HUES48 (cell line): ENCODE measurements at regions not wholly inside any gene's neighbourhood (a gene's known extent, or its start where the extent isn't known, plus 50 kb on each side); places are given as distances from the start of the nearest gene placed in this dataset.

Experiments used
- H3K27ac ChIP-seq: one replicate; pipeline ENCODE4 v1.7.0; 2013; ENCODE audit warnings: low read depth, low read length, inconsistent platforms
- H3K27me3 ChIP-seq: 2 replicates; pipeline ENCODE4 v1.6.1; 2013; ENCODE audit warnings: mild to moderate bottlenecking, low read length; ENCODE audit not compliant: control insufficient read depth, insufficient read depth
- H3K36me3 ChIP-seq: 2 replicates; pipeline ENCODE4 v1.6.1; 2013; ENCODE audit warnings: low read length; ENCODE audit not compliant: control insufficient read depth, insufficient read depth
- H3K4me1 ChIP-seq: 2 replicates; pipeline ENCODE4 v1.6.1; 2013; ENCODE audit warnings: mild to moderate bottlenecking, low read length; ENCODE audit not compliant: control insufficient read depth, insufficient read depth
- H3K4me3 ChIP-seq: 2 replicates; pipeline ENCODE4 v1.5.1; 2013; ENCODE audit warnings: mild to moderate bottlenecking, low read depth, low read length
- H3K9ac ChIP-seq: 2 replicates; pipeline ENCODE4 v1.6.1; 2013; ENCODE audit warnings: mild to moderate bottlenecking, low read depth, low read length, moderate library complexity
- H3K9me3 ChIP-seq: 2 replicates; pipeline ENCODE4 v1.6.1; 2013; ENCODE audit warnings: low read length; ENCODE audit not compliant: control insufficient read depth, insufficient read depth

DNA sequence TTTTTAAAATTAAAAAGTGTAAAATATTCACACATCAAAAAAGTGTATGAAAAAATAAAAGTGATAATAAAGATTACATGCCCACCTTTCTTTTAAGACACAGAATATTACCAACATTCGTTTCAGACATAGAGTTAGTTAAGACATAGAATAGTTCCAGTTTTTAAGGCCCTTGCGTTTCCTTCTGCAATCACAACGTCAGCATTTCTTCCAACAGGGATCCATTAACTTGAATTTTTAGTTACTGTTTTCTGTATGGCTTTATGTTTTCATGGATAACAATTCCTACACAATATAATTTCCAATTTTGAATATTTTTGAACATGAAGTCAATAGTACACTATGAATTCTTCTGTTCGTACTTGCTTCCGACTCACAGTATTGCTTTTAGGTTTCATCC is 170.8 kb upstream of the C11orf87 start:
- Histone ChIP-seq H3K36me3 (no peaks in the 10 kb centered on the region), H3K9ac (no peak overlapping the region), H3K27ac (no peak overlapping the region), H3K9me3 (no peaks in the 10 kb centered on the region), H3K4me1 (no peaks in the 10 kb centered on the region), H3K4me3 (no peak overlapping the region), H3K27me3 (no peaks in the 10 kb centered on the region)

GRCh38 chr11:109264128-109264527 is 157.9 kb upstream of the C11orf87 start:
- Histone ChIP-seq H3K4me1 (no peaks in the 10 kb centered on the region), H3K4me3 (no peak overlapping the region), H3K9me3 (0 out of 2 replicates have a peak, but pooled peaks cover 13% of the 10 kb centered on the region), H3K36me3 (no peaks in the 10 kb centered on the region), H3K9ac (no peak overlapping the region), H3K27ac (no peak overlapping the region), H3K27me3 (no peaks in the 10 kb centered on the region)

- no peak overlapping the region for H3K4me3 ChIP-seq
- H3K9me3 ChIP-seq: 0 out of 2 replicates have a peak, but pooled peaks cover 13% of the 10 kb centered on the region
- H3K27ac ChIP-seq: no peak overlapping the region
- no peaks in the 10 kb centered on the region for H3K36me3 ChIP-seq
- no peaks in the 10 kb centered on the region for H3K4me1 ChIP-seq
- no peak overlapping the region for H3K9ac ChIP-seq
- no peaks in the 10 kb centered on the region for H3K27me3 ChIP-seq
Measured at GRCh38 chr11:109267293-109268095, 154.5 kb upstream of the C11orf87 start.

DNA sequence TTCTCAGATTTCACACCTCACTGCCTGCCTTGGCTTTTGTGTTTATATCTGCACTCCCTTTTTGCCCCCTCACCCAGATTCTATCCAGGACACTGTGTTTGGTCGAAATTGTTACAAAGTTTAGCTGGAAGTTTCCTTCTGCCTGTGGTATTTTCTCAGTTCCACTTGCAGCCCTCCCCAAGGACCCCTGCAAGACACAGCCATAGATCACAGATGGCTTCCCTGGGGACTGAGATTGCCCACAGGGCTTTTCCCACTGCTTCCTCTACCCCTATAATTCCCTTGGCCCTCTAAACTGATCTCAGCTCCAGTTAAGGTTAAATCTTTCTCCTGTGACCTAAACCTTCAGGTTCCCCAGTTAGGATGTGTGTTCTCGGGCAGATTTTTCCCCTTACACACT is 146.1 kb upstream of the C11orf87 start:
- no peaks in the 10 kb centered on the region for H3K36me3 ChIP-seq
- no peak overlapping the region for H3K9ac ChIP-seq
- no peaks in the 10 kb centered on the region for H3K9me3 ChIP-seq

GRCh38 chr11:109285465-109285864 is 136.5 kb upstream of the C11orf87 start:
- Histone ChIP-seq H3K9ac (no peak overlapping the region), H3K4me1 (no peaks in the 10 kb centered on the region), H3K27ac (no peak overlapping the region), H3K4me3 (no peak overlapping the region), H3K27me3 (no peaks in the 10 kb centered on the region), H3K9me3 (no peaks in the 10 kb centered on the region), H3K36me3 (no peaks in the 10 kb centered on the region)

More for the DNA sequence above, 146.1 kb upstream of the C11orf87 start:
- no peaks in the 10 kb centered on the region; the same call in 1 of the 2 replicates for H3K4me1 ChIP-seq
- H3K27ac ChIP-seq: no peak overlapping the region
- H3K4me3 ChIP-seq: no peak overlapping the region
- no peaks in the 10 kb centered on the region for H3K27me3 ChIP-seq

GRCh38 chr11:109291553-109291952 is 130.4 kb upstream of the C11orf87 start:
- Histone ChIP-seq H3K36me3 (no peaks in the 10 kb centered on the region), H3K27me3 (no peaks in the 10 kb centered on the region), H3K27ac (no peak overlapping the region), H3K4me3 (no peak overlapping the region), H3K9me3 (no peaks in the 10 kb centered on the region), H3K4me1 (no peaks in the 10 kb centered on the region; the same call in 1 of the 2 replicates), H3K9ac (no peak overlapping the region)

DNA sequence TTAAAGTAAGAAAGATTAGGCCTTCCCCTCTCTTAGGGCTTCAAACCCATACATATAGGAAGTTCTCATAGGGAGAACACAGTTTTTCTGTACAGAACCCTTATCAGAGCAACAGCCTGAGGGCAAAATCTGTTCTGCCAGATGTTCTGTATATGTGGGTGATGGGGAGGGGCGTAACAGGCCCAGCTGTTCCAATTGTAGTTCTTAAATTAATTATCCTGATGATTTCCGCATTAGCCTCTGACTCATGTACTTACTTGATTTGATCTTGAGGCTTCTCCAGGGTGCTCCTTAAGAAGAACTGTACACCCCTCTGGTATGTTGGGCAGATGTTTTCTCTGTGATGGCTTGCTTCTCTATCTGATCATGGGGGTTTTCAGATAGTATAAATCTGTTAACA is 123.1 kb upstream of the C11orf87 start:
- no peak overlapping the region for H3K4me3 ChIP-seq
- H3K27me3 ChIP-seq: no peaks in the 10 kb centered on the region
- no peaks in the 10 kb centered on the region for H3K36me3 ChIP-seq
- no peak overlapping the region for H3K27ac ChIP-seq
- no peaks in the 10 kb centered on the region for H3K9me3 ChIP-seq
- no peak overlapping the region for H3K9ac ChIP-seq
- peaks cover 12% of the 10 kb centered on the region for H3K4me1 ChIP-seq

DNA sequence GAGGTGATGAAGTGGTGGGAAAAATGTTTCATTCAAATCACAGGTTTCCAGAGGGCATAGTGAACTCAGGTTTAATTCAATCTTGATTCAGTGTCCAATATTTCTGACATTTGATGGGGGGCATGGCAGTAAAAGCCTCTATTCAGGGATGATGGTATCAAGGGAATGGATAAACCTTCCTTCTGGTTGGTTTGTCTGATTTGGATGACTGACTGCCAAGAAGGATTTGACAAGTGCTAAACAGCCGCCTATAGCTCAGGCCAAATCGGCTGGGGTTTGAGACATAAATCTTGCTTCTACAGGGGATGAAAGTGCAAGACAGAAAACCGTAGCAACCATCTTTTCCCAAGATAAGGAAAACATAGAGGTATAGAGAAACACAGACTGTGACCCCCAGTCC is 121.8 kb upstream of the C11orf87 start:
- no peak overlapping the region for H3K27ac ChIP-seq
- no peaks in the 10 kb centered on the region for H3K9me3 ChIP-seq
- H3K4me1 ChIP-seq: peaks cover 12% of the 10 kb centered on the region
- no peak overlapping the region for H3K4me3 ChIP-seq
- H3K36me3 ChIP-seq: no peaks in the 10 kb centered on the region
- no peaks in the 10 kb centered on the region for H3K27me3 ChIP-seq
- no peak overlapping the region for H3K9ac ChIP-seq

DNA sequence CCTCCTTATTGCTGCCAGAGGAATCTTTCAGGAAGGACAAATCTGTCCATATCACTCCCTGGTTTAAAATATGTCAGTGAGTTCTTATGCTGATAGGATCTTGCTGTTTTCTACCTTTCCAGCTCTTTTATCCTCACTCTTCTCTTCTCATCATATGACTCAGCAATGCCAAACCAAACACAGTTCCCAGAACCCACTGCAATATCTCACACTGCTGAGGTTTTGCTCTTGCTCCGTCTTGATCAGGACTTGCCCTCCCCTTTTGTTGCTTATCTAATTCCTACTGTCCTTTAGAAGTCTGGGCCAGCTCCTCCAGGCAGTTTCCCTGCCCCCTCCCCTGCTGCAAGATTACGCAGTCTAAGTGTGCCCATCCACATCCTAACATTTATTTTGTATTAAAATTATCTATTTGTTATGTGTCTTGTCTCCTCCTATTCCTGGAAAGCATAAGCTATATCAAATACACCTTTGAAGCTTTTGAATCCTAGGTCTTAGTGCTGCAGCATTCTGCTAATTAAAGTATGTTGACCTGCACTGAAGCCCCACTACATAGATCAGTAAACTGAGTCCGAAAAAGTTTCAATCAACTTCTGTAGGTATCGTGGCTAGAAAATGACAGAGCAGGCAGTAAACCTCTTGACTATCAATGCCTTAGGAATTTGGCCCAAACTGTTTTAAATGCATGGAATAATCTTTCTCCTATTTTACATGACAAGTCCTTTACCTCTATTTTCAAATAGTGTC is 119.2 kb upstream of the C11orf87 start:
- no peaks in the 10 kb centered on the region for H3K9me3 ChIP-seq
- H3K27ac ChIP-seq: no peak overlapping the region
- H3K36me3 ChIP-seq: no peaks in the 10 kb centered on the region
- no peaks in the 10 kb centered on the region for H3K27me3 ChIP-seq
- H3K4me3 ChIP-seq: no peak overlapping the region
- H3K9ac ChIP-seq: no peak overlapping the region
- H3K4me1 ChIP-seq: peaks cover 12% of the 10 kb centered on the region

- H3K27ac ChIP-seq: no peak overlapping the region
- no peaks in the 10 kb centered on the region for H3K9me3 ChIP-seq
- no peak overlapping the region for H3K9ac ChIP-seq
- H3K4me1 ChIP-seq: peaks cover 12% of the 10 kb centered on the region
- no peaks in the 10 kb centered on the region for H3K27me3 ChIP-seq
- H3K36me3 ChIP-seq: no peaks in the 10 kb centered on the region
- H3K4me3 ChIP-seq: no peak overlapping the region
Measured at GRCh38 chr11:109303342-109303741, 118.6 kb upstream of the C11orf87 start.

DNA sequence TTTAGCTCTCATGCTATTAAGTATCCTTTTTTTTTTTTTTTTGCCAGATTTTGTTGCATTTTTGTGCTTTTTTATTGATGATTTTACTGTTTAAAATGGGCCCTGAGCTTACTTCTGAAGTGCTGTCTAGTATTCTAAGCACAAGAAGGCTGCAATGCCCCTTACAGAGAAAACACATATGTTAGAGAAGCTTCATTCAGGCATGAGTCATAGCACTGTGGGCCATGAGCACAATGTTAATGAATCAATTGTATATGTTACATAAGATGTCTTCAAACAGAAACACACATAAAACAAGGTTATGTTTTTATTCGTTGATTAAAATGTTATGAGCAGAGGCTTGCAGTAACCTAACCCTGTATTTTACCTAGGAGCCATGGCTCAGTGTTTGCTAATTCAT is 117.8 kb upstream of the C11orf87 start:
- H3K36me3 ChIP-seq: no peaks in the 10 kb centered on the region
- peaks cover 12% of the 10 kb centered on the region for H3K4me1 ChIP-seq
- H3K27ac ChIP-seq: no peak overlapping the region
- H3K4me3 ChIP-seq: no peak overlapping the region
- no peaks in the 10 kb centered on the region for H3K27me3 ChIP-seq
- H3K9me3 ChIP-seq: no peaks in the 10 kb centered on the region
- no peak overlapping the region for H3K9ac ChIP-seq
